ENCODE measurements at regions not wholly inside any gene's neighbourhood (a gene's known extent, or its start where the extent isn't known, plus 50 kb on each side); places are given as distances from the start of the nearest gene placed in this dataset.

DNA sequence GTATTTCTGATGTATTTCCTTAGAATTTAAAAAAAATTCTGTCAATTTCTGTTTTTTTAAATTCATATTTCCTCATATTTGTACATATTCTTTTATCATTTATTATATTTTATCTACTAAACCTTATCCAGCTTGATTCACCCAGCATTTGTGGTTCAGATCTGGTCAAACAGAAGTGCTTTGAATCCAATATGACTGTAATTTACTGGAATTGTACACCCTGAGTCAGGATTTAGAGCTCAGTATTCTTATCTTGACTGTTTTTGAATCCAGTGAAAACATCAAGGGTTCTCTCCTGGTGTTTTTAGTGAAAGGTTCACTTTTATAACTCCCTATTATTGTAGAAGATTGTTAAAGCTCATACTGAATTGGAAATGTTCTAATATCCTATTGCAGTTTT is 1077.0 kb upstream of the NCAM2 start:
- no peak overlapping the region for H3K4me3 ChIP-seq (ENCODE audit: insufficient read depth, low read depth, low read length)
- H3K36me3 ChIP-seq (replicated peaks; ENCODE audit: control insufficient read depth, insufficient read depth, low read length) = no peaks in the 10 kb centered on the region
- no peaks in the 10 kb centered on the region for H3K27me3 ChIP-seq (ENCODE audit: control insufficient read depth, insufficient read depth, low read length)
- DNase-seq = no peak

DNA sequence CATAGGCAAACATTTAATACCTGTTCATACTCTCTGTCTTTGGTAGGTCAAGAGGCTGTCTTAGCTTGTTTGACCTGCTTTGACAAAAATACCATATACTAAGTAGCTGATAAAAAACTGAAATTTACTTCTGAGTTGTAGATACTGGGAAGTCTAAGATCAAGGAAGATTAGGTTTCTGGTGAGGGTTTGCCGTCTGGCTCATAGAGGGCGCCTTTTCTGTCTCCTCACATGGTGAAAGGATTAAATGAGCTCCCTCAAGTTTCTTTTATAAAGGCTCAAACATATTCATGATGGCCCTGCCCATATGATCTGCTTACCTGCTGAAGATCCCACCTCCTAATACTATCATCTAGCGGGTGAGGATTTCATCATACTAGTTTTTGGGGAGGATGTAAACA is 1076.1 kb upstream of the NCAM2 start:
- DNase-seq = no peak
- H3K27me3 ChIP-seq (ENCODE audit: control insufficient read depth, insufficient read depth, low read length) = no peaks in the 10 kb centered on the region
- H3K36me3 ChIP-seq (replicated peaks; ENCODE audit: control insufficient read depth, insufficient read depth, low read length) = no peaks in the 10 kb centered on the region
- no peak overlapping the region for H3K4me3 ChIP-seq (ENCODE audit: insufficient read depth, low read depth, low read length)

GRCh38 chr21:19935467-19935866 is 1062.7 kb upstream of the NCAM2 start:
- Histone ChIP-seq H3K36me3 (replicated peaks; ENCODE audit: control insufficient read depth, insufficient read depth, low read length) (no peaks in the 10 kb centered on the region), H3K4me3 (ENCODE audit: insufficient read depth, low read depth, low read length) (no peak overlapping the region), H3K27me3 (ENCODE audit: control insufficient read depth, insufficient read depth, low read length) (no peaks in the 10 kb centered on the region)
- DNase-seq = no peak

DNA sequence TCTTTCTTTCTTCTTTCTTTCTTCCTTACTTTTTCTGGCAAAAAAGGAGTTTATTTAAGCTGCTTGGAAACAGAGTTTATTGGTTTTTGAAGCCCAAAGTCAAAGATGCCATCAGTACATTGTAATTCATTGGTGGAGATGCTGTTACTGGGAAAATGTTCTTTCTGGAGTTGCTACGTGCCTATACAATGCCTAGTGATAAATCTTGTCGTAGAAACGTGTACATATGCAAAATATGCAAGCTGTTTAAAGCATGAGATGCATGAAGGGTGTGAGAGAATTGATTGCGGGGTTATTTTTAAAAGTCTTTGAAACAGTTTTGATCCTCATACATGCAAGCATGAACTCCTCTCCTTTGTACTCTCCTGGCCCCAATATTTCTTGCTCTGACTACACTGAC is 1060.6 kb upstream of the NCAM2 start:
- no peak for DNase-seq
- no peaks in the 10 kb centered on the region for H3K27me3 ChIP-seq (ENCODE audit: control insufficient read depth, insufficient read depth, low read length)
- H3K36me3 ChIP-seq (replicated peaks; ENCODE audit: control insufficient read depth, insufficient read depth, low read length) = no peaks in the 10 kb centered on the region
- H3K4me3 ChIP-seq (ENCODE audit: insufficient read depth, low read depth, low read length) = no peak overlapping the region

- Histone ChIP-seq H3K36me3 (replicated peaks; ENCODE audit: control insufficient read depth, insufficient read depth, low read length) (no peaks in the 10 kb centered on the region), H3K27me3 (ENCODE audit: control insufficient read depth, insufficient read depth, low read length) (no peaks in the 10 kb centered on the region), H3K4me3 (ENCODE audit: insufficient read depth, low read depth, low read length) (no peak overlapping the region)
- DNase-seq = no peak
Observed at GRCh38 chr21:19941626-19942025, 1056.6 kb upstream of the NCAM2 start.

- Histone ChIP-seq H3K36me3 (replicated peaks; ENCODE audit: control insufficient read depth, insufficient read depth, low read length) (no peaks in the 10 kb centered on the region), H3K27me3 (ENCODE audit: control insufficient read depth, insufficient read depth, low read length) (no peaks in the 10 kb centered on the region), H3K4me3 (ENCODE audit: insufficient read depth, low read depth, low read length) (no peak overlapping the region)
- DNase-seq = no peak
Observed at GRCh38 chr21:19950347-19950746, 1047.9 kb upstream of the NCAM2 start.

GRCh38 chr21:19969156-19969555 is 1029.1 kb upstream of the NCAM2 start:
- no peaks in the 10 kb centered on the region for H3K27me3 ChIP-seq (ENCODE audit: control insufficient read depth, insufficient read depth, low read length)

DNA sequence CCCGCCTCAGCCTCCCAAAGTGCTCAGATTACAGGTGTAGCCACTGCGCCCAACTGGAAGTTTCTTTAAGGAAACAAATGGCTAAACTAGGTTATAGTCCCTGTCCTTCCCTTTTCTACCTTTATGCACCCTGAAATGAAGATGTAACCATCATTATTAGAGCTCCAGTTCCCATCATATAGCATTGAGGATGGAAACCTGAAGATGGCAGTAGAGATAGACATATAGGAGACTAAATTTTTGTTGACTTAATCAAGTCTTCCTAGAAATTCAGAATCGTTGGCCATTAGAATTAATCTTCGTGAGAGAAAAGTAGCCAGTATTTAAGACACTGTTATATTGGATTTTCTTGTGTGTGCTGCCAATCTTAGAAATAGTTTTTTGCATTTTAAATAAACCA is 1016.3 kb upstream of the NCAM2 start:
- H3K27me3 ChIP-seq (ENCODE audit: control insufficient read depth, insufficient read depth, low read length) = no peaks in the 10 kb centered on the region
- H3K36me3 ChIP-seq (replicated peaks; ENCODE audit: control insufficient read depth, insufficient read depth, low read length) = no peaks in the 10 kb centered on the region
- H3K4me3 ChIP-seq (ENCODE audit: insufficient read depth, low read depth, low read length) = no peak overlapping the region
- DNase-seq = peak; percentile 19

More at GRCh38 chr21:19969156-19969555, 1029.1 kb upstream of the NCAM2 start:
- H3K36me3 ChIP-seq (replicated peaks; ENCODE audit: control insufficient read depth, insufficient read depth, low read length) = no peaks in the 10 kb centered on the region
- no peak overlapping the region for H3K4me3 ChIP-seq (ENCODE audit: insufficient read depth, low read depth, low read length)
- no peak for DNase-seq

DNA sequence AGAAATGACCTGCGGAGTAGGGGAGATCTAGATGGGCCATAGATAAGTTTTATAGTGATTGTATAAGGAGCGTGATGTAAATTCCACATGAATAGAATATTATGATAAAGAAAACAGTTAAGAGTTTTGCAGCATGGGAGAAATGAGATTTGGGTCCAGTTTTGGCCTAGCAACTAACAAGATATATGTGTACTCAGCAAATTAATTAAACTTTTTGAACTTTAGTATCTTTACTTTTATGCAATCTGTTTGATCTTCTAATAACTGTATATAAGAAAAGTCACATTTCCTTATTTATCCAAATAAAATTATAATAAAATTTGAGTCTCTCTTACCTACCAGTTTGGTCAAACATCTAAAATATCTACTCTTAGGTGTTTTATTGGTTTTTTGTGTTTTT is 1011.8 kb upstream of the NCAM2 start:
- Histone ChIP-seq H3K27me3 (ENCODE audit: control insufficient read depth, insufficient read depth, low read length) (no peaks in the 10 kb centered on the region), H3K4me3 (ENCODE audit: insufficient read depth, low read depth, low read length) (no peak overlapping the region), H3K36me3 (replicated peaks; ENCODE audit: control insufficient read depth, insufficient read depth, low read length) (no peaks in the 10 kb centered on the region)
- DNase-seq = no peak

DNA sequence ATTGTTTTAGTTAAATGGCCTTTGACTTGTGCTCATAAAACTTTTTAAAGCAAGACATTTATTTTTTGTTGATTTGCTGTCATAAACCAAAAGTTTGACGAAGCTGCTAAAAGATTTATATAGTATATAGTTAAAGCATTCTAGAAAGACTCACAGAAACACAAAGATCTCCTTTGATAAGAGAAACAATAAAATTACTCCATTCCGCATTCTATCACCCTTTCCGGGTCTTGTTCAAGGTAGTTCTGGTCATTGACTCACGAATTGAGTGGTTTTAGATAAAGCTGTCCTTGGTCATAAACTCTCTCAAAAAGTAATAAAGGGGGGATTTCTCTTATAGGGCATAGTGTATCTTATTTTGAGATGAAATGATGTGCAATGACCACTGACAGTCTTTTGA is 1010.5 kb upstream of the NCAM2 start:
- Histone ChIP-seq H3K27me3 (ENCODE audit: control insufficient read depth, insufficient read depth, low read length) (no peaks in the 10 kb centered on the region), H3K4me3 (ENCODE audit: insufficient read depth, low read depth, low read length) (no peak overlapping the region), H3K36me3 (replicated peaks; ENCODE audit: control insufficient read depth, insufficient read depth, low read length) (no peaks in the 10 kb centered on the region)
- no peak for DNase-seq

DNA sequence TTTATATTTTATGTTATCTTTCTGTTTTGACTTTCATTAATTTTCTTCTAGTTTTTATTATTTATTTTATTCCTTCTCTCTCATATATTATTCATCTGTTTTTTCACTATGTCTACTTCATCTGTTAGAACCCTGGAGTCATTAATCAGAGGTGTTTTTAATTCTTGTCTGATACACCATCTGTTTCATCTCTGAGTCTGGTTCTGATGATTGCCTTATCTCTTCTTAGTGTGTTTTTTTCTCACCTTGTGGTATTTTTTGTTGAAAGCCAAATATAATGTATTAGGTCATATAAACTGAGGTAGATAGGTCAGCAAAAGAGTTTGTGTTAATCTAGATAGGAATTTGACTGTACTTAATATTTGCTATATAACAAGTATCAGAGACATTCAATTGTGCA is 1005.7 kb upstream of the NCAM2 start:
- no peak for DNase-seq
- no peaks in the 10 kb centered on the region for H3K36me3 ChIP-seq (replicated peaks; ENCODE audit: control insufficient read depth, insufficient read depth, low read length)
- H3K27me3 ChIP-seq (ENCODE audit: control insufficient read depth, insufficient read depth, low read length) = no peaks in the 10 kb centered on the region
- H3K4me3 ChIP-seq (ENCODE audit: insufficient read depth, low read depth, low read length) = no peak overlapping the region

DNA sequence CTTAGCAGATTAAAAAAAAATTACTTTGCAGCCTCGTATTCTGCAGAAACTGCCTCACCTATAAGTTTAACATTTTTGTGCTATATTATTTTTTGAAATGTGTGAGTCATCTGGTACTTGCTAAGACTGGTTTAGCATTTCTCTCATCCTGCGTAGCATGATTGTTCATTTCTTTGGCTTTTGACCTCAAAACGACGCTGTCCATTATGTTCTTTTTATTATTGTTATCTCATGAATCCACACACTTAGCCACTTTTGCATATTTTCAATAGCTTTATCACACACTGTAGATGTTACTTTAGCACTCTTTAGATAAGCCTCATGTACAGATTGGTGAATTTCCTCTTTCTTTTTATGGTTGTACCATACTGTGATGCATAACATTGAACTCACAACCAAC is 1004.9 kb upstream of the NCAM2 start:
- no peak for DNase-seq
- no peaks in the 10 kb centered on the region for H3K27me3 ChIP-seq (ENCODE audit: control insufficient read depth, insufficient read depth, low read length)
- H3K36me3 ChIP-seq (replicated peaks; ENCODE audit: control insufficient read depth, insufficient read depth, low read length) = no peaks in the 10 kb centered on the region
- no peak overlapping the region for H3K4me3 ChIP-seq (ENCODE audit: insufficient read depth, low read depth, low read length)

GRCh38 chr21:19995253-19995652 is 1003.0 kb upstream of the NCAM2 start:
- Histone ChIP-seq H3K4me3 (ENCODE audit: insufficient read depth, low read depth, low read length) (no peak overlapping the region), H3K36me3 (replicated peaks; ENCODE audit: control insufficient read depth, insufficient read depth, low read length) (no peaks in the 10 kb centered on the region), H3K27me3 (ENCODE audit: control insufficient read depth, insufficient read depth, low read length) (no peaks in the 10 kb centered on the region)
- no peak for DNase-seq

DNA sequence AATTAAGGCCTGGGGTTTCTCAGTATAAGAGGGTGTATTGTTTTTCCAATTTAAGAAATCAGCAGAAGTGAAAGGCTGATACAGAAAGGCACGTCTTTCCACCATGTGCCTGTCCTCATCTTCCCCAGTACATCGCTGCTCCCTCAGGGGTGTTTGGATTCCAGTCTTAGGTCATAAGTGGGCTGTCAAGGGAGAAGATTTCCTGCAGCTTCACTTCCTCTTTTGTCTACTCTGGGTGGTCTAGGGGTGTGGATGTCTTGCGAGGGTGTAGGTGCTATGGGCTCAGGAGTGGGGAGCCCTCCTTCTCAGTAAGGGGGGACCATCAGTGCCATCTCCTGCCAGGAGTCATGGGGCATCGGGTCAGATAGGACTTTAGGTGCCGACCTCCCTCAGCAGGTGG is 999.8 kb upstream of the NCAM2 start:
- Histone ChIP-seq H3K27me3 (ENCODE audit: control insufficient read depth, insufficient read depth, low read length) (no peaks in the 10 kb centered on the region), H3K36me3 (replicated peaks; ENCODE audit: control insufficient read depth, insufficient read depth, low read length) (no peaks in the 10 kb centered on the region), H3K4me3 (ENCODE audit: insufficient read depth, low read depth, low read length) (no peak overlapping the region)
- DNase-seq = no peak

DNA sequence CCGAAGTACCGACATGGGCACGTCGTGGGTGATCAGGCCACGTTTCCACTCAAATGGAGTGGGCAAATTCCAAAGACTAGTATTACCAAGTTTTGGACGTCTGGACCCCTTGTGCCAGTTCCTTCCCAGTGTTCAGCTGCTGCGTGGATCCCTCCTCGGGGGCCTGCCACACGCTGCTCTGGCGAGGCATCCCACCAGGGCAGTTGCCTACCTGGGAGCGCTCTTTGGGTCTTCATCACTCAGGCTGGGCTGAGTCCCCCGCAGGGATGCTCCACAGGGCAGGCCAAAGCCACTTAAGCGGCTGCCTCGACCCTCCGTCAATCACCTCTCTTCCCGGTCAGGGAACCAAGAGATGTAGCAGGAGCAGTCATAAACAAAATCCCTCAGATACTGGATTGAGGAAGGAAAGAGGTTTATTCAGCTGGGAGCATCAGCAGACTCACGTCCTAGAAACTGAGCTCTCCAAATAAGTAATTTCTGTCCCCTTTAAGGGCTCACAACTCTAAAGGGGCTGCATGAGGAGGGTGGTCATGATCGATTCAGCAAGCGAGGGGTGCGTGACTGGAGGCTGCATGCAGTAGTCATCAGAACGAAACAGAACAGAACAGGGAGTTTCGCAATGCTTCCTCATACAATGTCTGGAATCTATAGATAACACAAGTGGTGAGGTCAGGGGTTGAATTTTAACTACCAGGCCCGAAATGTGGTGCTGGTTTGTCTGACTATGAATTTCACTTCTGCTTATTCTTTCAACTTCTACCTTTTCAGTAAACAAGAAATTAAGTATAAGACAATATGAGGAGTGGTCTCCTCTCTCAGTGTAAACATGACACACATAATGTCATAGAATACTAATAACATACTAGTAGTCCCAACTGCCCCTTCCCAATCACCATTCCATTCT is 998.6 kb upstream of the NCAM2 start:
- no peaks in the 10 kb centered on the region for H3K36me3 ChIP-seq (replicated peaks; ENCODE audit: control insufficient read depth, insufficient read depth, low read length)
- no peak overlapping the region for H3K4me3 ChIP-seq (ENCODE audit: insufficient read depth, low read depth, low read length)
- no peak for DNase-seq
- H3K27me3 ChIP-seq (ENCODE audit: control insufficient read depth, insufficient read depth, low read length) = no peaks in the 10 kb centered on the region

DNA sequence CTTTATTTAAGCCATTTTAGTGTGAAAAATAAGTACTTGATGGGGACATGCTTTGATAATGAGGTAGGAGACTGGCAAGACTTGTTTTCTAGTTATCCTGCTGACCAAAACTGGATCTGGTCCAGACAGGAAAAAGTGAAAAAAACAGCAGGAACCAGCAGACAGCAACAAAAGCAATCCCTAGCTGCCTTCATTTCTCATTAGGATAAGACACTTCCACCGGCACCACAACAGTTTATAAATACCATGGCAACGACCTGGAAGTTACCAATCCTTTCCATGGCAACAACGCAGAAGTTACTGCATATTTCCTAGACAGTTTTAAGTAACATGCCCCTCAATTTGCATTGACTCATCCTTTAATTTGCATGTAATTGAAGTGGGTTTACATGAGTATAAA is 993.8 kb upstream of the NCAM2 start:
- H3K4me3 ChIP-seq (ENCODE audit: insufficient read depth, low read depth, low read length) = no peak overlapping the region
- no peak for DNase-seq
- no peaks in the 10 kb centered on the region for H3K36me3 ChIP-seq (replicated peaks; ENCODE audit: control insufficient read depth, insufficient read depth, low read length)
- H3K27me3 ChIP-seq (ENCODE audit: control insufficient read depth, insufficient read depth, low read length) = no peaks in the 10 kb centered on the region

Measured in H7 (cell line).